C4-2B (cell line): ENCODE measurements at regions not wholly inside any gene's neighbourhood (a gene's known extent, or its start where the extent isn't known, plus 50 kb on each side); places are given as distances from the start of the nearest gene placed in this dataset.

ENCODE experiments used
- CTCF ChIP-seq: fragments of 450-650 bp; conservative IDR thresholded peaks from 2 replicates; pipeline ENCODE4 v1.5.1; 2017; ENCODE audit warnings: mild to moderate bottlenecking
- ZFX ChIP-seq: fragments of 450-650 bp; IDR thresholded peaks from 2 replicates; pipeline ENCODE4 v1.6.1; 2017

GRCh38 chr1:29524285-29525065, 288.2 kb downstream of the PTPRU start:
- TF ChIP-seq CTCF (no peak), ZFX (no peak)
